Bronchial epithelial cell (primary cell): ENCODE measurements at regions not wholly inside any gene's neighbourhood (a gene's known extent, or its start where the extent isn't known, plus 50 kb on each side); places are given as distances from the start of the nearest gene placed in this dataset.
A peak's percentile ranks its signal among the peaks of the same experiment; 100 is the strongest.

ENCODE experiments used
- DNase-seq: peaks from one replicate; pipeline ENCODE4 v3.0.0-alpha.2; 2010; ENCODE audit warnings: low read depth
- FAIRE-seq: peaks from 2 replicates; lab custom pipeline; 2011; peaks lifted over from hg19 to GRCh38; lab: Jason Lieb, UNC
- H3K27me3 ChIP-seq: 2 replicates; pipeline ENCODE4 v1.5.1; 2011; ENCODE audit warnings: low read length; ENCODE audit not compliant: control insufficient read depth, insufficient read depth
- H3K36me3 ChIP-seq: 2 replicates; pipeline ENCODE4 v1.5.1; 2011; ENCODE audit warnings: low read length; ENCODE audit not compliant: control insufficient read depth, insufficient read depth
- H3K4me3 ChIP-seq: 2 replicates; pipeline ENCODE4 v1.5.1; 2011; ENCODE audit warnings: mild to moderate bottlenecking, low read depth, low read length, control low read depth
- TF ChIP-seq, protein P1 (sequence below): IDR thresholded peaks from 2 replicates; pipeline ENCODE4 v1.5.1; 2011; ENCODE audit warnings: mild to moderate bottlenecking, moderate library complexity, low read length, control low read depth, inconsistent platforms; ENCODE audit not compliant: insufficient read depth, severe bottlenecking

DNA sequence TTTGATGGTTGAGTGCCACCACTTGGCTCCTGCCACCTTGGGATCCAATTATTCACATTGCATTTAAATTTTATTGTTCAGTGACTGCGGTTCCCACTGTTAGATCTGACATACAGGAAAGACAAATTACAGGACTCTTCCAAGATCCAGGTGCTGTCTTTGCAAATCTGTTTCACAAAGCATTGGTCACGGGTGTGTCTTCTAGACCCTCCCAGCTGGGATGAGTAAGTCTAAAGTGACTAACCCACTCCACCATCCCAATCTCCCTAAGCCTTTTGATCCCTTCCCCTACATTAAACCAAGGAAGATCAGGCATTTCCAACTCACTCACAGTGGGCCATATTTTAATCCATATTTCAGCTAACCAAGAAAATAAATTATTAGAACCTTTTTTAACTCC lies 1016.3 kb upstream of the CTNND2 start:
- no peaks in the 10 kb centered on the region for H3K36me3 ChIP-seq
- TF ChIP-seq, protein P1, sequence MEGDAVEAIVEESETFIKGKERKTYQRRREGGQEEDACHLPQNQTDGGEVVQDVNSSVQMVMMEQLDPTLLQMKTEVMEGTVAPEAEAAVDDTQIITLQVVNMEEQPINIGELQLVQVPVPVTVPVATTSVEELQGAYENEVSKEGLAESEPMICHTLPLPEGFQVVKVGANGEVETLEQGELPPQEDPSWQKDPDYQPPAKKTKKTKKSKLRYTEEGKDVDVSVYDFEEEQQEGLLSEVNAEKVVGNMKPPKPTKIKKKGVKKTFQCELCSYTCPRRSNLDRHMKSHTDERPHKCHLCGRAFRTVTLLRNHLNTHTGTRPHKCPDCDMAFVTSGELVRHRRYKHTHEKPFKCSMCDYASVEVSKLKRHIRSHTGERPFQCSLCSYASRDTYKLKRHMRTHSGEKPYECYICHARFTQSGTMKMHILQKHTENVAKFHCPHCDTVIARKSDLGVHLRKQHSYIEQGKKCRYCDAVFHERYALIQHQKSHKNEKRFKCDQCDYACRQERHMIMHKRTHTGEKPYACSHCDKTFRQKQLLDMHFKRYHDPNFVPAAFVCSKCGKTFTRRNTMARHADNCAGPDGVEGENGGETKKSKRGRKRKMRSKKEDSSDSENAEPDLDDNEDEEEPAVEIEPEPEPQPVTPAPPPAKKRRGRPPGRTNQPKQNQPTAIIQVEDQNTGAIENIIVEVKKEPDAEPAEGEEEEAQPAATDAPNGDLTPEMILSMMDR = no peak
- no peak overlapping the region for H3K4me3 ChIP-seq
- H3K27me3 ChIP-seq = no peaks in the 10 kb centered on the region
- DNase-seq (peak; percentile 17), FAIRE-seq (no peak)

DNA sequence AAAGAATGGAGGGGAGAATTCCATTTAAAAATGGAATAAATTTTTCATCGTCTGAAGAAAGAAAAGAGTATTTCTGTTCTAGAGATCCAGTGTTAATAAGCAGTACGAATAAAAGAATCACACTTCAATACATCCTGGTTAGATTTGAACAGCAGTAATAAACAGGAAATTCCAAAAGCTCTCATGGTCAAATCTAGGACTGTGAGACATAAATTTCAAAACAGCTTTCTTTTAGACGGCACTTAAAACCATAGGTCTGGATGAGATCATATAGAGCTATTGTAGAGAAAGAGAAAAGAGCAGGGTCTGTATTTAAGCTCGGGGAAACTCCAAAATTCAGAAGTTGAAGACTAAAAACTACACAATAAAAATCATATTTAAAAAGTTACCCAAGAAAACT lies 1006.9 kb upstream of the CTNND2 start:
- DNase-seq (no peak), FAIRE-seq (no peak)
- no peaks in the 10 kb centered on the region for H3K27me3 ChIP-seq
- H3K36me3 ChIP-seq = no peaks in the 10 kb centered on the region
- TF ChIP-seq, protein P1 = no peak
- H3K4me3 ChIP-seq = no peak overlapping the region

DNA sequence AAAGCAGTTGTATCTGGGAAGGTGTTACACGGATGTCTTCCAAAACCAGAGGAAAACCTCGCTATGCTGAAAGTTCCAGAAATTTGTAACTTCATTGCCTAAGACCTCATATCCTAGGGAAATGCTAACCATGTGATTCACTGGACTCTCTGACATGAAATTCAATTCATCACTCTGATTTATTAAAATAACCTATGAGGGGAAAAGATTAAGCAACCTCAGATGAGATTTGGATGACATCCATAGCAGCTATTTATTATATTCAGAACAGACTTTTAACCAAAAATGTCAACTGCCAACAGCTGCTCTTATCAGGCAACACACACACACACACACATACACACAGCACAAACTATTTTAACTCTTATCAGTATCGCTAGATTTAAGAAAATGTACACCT lies 1006.4 kb upstream of the CTNND2 start:
- Histone ChIP-seq H3K4me3 (no peak overlapping the region), H3K36me3 (no peaks in the 10 kb centered on the region), H3K27me3 (no peaks in the 10 kb centered on the region)
- DNase-seq (no peak), FAIRE-seq (no peak)
- TF ChIP-seq, protein P1 = no peak

DNA sequence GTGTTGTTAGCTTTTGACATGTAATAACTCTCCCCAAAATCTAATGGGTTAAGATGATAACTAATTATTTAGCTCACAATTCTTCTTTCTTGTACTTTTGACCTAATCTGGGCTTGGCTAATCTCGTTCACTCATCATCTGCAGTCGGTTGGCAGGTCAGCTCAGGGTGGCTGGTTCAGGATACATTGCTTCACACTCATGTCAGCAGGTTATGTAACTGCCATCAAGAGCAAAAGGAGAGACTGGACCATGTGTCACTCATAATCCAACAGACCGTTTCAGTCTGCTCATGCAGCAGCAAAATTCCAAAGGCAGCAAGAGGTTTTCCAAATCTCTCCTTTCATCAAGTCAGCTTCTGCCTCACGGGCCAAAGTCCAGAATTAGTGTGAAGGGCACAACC lies 998.4 kb upstream of the CTNND2 start:
- no peak for FAIRE-seq
- TF ChIP-seq, protein P1 = no peak
- Histone ChIP-seq H3K27me3 (no peaks in the 10 kb centered on the region), H3K36me3 (no peaks in the 10 kb centered on the region), H3K4me3 (no peak overlapping the region)
- no peak for DNase-seq

DNA sequence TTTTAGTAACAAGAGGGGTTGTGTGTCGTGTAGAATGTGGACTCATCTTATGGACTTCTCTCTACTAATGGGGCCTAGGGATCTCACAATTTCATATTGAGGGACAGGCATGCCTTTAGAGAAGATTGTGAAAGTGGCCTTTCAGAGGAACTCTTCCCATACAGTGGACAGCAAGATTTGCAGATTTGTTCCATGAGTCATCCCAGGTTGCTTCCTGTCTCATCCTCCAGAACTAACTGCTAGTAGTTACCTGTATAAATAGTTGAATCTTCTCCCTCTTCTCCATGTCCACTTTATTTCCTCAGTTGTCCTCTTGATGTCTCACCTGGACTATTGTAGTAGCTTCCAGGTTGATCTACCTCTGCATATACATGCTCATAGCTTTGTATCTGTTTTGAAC lies 997.5 kb upstream of the CTNND2 start:
- DNase-seq (peak; percentile 16), FAIRE-seq (no peak)
- TF ChIP-seq, protein P1 = no peak
- Histone ChIP-seq H3K4me3 (no peak overlapping the region), H3K36me3 (no peaks in the 10 kb centered on the region), H3K27me3 (no peaks in the 10 kb centered on the region)

DNA sequence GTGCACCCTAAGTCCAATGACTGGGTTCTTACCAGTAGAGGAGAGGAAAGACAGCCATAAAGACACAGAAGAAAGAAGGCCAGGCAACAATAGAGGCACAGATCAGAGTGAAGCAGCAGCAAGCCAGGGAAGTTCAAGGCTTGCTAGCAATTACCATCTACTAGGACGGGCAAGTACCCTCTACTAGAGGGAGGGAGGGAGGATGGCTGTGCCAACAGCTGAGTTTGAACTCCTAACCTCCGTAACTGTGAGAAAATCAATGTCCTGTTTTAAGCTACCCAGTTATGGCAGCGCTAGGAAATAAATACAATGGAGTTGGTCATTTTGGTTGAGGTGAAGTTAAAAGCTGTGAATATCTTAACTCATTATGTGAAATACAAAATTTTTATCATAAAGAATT lies 991.8 kb upstream of the CTNND2 start:
- FAIRE-seq = no peak

More for the DNA sequence above, 991.8 kb upstream of the CTNND2 start:
- H3K27me3 ChIP-seq = no peaks in the 10 kb centered on the region
- no peak overlapping the region for H3K4me3 ChIP-seq
- no peak for DNase-seq
- H3K36me3 ChIP-seq = no peaks in the 10 kb centered on the region
- TF ChIP-seq, protein P1 = no peak
